HEK293 (cell line): ENCODE measurements at regions not wholly inside any gene's neighbourhood (a gene's known extent, or its start where the extent isn't known, plus 50 kb on each side); places are given as distances from the start of the nearest gene placed in this dataset.

Source experiments
- CTCF ChIA-PET: fragments of 350-600 bp; formaldehyde crosslinking; extraction: SDS; loops from one replicate; lab custom pipeline; 2021; ENCODE audit warnings: antibody characterized with exemption; lab: Yijun Ruan, JAX
- POLR2A ChIA-PET: fragments of 300-600 bp; formaldehyde crosslinking; extraction: SDS; loops from one replicate; lab custom pipeline; 2020; ENCODE audit warnings: antibody characterized with exemption, inconsistent platforms; lab: Yijun Ruan, JAX
- H3K27ac ChIP-seq: fragments of 200-500 bp; sonication (Bioruptor generic); 2 replicates; pipeline ENCODE4 v1.5.1; 2014; ENCODE audit warnings: low read depth, low read length, control low read depth, inconsistent platforms; ENCODE audit errors: extremely low read depth
- H3K36me3 ChIP-seq, 2 experiments: fragments of 200-500 bp in 1 of 2; sonication (Bioruptor generic) in 1 of 2; 1 replicate in 1 of 2; 2 replicates in 1 of 2; pipeline ENCODE4 v1.5.1; 2014 to 2017; ENCODE audit warnings: inconsistent platforms in 2 of 2, low read length in 2 of 2; ENCODE audit not compliant: control insufficient read depth in 2 of 2, insufficient read depth in 1 of 2
- H3K4me1 ChIP-seq: fragments of 200-500 bp; sonication (Bioruptor generic); 2 replicates; pipeline ENCODE4 v1.5.1; 2014; ENCODE audit warnings: mild to moderate bottlenecking, low read length, inconsistent platforms; ENCODE audit not compliant: control insufficient read depth, insufficient read depth
- H3K4me3 ChIP-seq: 2 replicates; pipeline ENCODE4 v1.5.1; 2011; ENCODE audit warnings: low read depth, mild to moderate bottlenecking, control low read depth, low read length, moderate library complexity
- H3K9me3 ChIP-seq: fragments of 200-500 bp; sonication (Bioruptor generic); 2 replicates; pipeline ENCODE4 v1.5.1; 2014; ENCODE audit warnings: low read depth, low read length, inconsistent platforms; ENCODE audit not compliant: control insufficient read depth, insufficient read depth
- GLI2 ChIP-seq: fragments of 450-650 bp; formaldehyde crosslinking; IDR thresholded peaks from 2 replicates; pipeline ENCODE4; 2017; ENCODE audit warnings: missing biosample characterization, missing genetic modification characterization, low read depth, borderline replicate concordance
- HOXD13 ChIP-seq: sonication (generic); formaldehyde crosslinking; IDR thresholded peaks from 2 replicates; pipeline ENCODE4 v1.8.0; 2022; ENCODE audit warnings: missing genetic modification reagents, borderline replicate concordance
- MEIS1 ChIP-seq: sonication (generic); formaldehyde crosslinking; IDR thresholded peaks from 2 replicates; pipeline ENCODE4 v1.8.1; 2022; ENCODE audit warnings: missing genetic modification reagents, mild to moderate bottlenecking, borderline replicate concordance
- OSR2 ChIP-seq: fragments of 450-650 bp; formaldehyde crosslinking; IDR thresholded peaks from 2 replicates; pipeline ENCODE4 v1.5.1; 2016; ENCODE audit warnings: missing biosample characterization, missing genetic modification characterization
- RBAK ChIP-seq: fragments of 450-650 bp; formaldehyde crosslinking; IDR thresholded peaks from 2 replicates; pipeline ENCODE4 v1.5.1; 2016; ENCODE audit warnings: missing biosample characterization, missing genetic modification characterization
- SP3 ChIP-seq: fragments of 450-650 bp; formaldehyde crosslinking; IDR thresholded peaks from 2 replicates; pipeline ENCODE4 v1.5.1; 2016; ENCODE audit warnings: missing biosample characterization, missing genetic modification characterization
- TCF7L2 ChIP-seq: IDR thresholded peaks from 2 replicates; pipeline ENCODE4 v1.6.1; 2011; ENCODE audit warnings: low read depth, mild to moderate bottlenecking, inconsistent platforms, low read length, moderate library complexity, borderline replicate concordance
- YY1 ChIP-seq: fragments of 450-650 bp; formaldehyde crosslinking; IDR thresholded peaks from 2 replicates; pipeline ENCODE4 v1.5.1; 2018; ENCODE audit warnings: missing biosample characterization, missing genetic modification characterization
- ZBTB1 ChIP-seq: fragments of 450-650 bp; formaldehyde crosslinking; IDR thresholded peaks from 2 replicates; pipeline ENCODE4 v1.5.1; 2016; ENCODE audit warnings: missing biosample characterization, missing genetic modification characterization
- ZBTB20 ChIP-seq: fragments of 450-650 bp; formaldehyde crosslinking; IDR thresholded peaks from 2 replicates; pipeline ENCODE4 v1.5.1; 2016; ENCODE audit warnings: missing biosample characterization, missing genetic modification characterization
- ZBTB21 ChIP-seq: fragments of 450-650 bp; formaldehyde crosslinking; IDR thresholded peaks from 2 replicates; pipeline ENCODE4 v1.5.1; 2017; ENCODE audit warnings: missing biosample characterization, missing genetic modification characterization
- ZBTB7A ChIP-seq: fragments of 450-650 bp; formaldehyde crosslinking; IDR thresholded peaks from 2 replicates; pipeline ENCODE4 v1.5.1; 2016; ENCODE audit warnings: low read depth, missing biosample characterization, missing genetic modification characterization
- ZFP3 ChIP-seq: fragments of 450-650 bp; formaldehyde crosslinking; IDR thresholded peaks from 2 replicates; pipeline ENCODE4 v1.5.1; 2016; ENCODE audit warnings: low read depth, missing biosample characterization, missing genetic modification characterization
- ZIC2 ChIP-seq: fragments of 450-650 bp; formaldehyde crosslinking; IDR thresholded peaks from 2 replicates; pipeline ENCODE4 v1.5.1; 2016; ENCODE audit warnings: missing biosample characterization, missing genetic modification characterization
- ZNF121 ChIP-seq: fragments of 450-650 bp; formaldehyde crosslinking; IDR thresholded peaks from 2 replicates; pipeline ENCODE4 v1.5.1; 2016; ENCODE audit warnings: missing biosample characterization, missing genetic modification characterization
- ZNF133 ChIP-seq: fragments of 450-650 bp; formaldehyde crosslinking; IDR thresholded peaks from 2 replicates; pipeline ENCODE4 v1.5.1; 2016; ENCODE audit warnings: missing biosample characterization, missing genetic modification characterization
- ZNF16 ChIP-seq: fragments of 450-650 bp; formaldehyde crosslinking; IDR thresholded peaks from 2 replicates; pipeline ENCODE4 v1.5.1; 2016; ENCODE audit warnings: low read depth, missing biosample characterization, missing genetic modification characterization
- ZNF175 ChIP-seq: fragments of 450-650 bp; formaldehyde crosslinking; IDR thresholded peaks from 2 replicates; pipeline ENCODE4 v1.5.1; 2016; ENCODE audit warnings: missing biosample characterization, missing genetic modification characterization
- ZNF19 ChIP-seq: fragments of 450-650 bp; formaldehyde crosslinking; IDR thresholded peaks from 2 replicates; pipeline ENCODE4; 2016; ENCODE audit warnings: missing biosample characterization, missing genetic modification characterization, low read depth
- ZNF221 ChIP-seq: fragments of 450-650 bp; formaldehyde crosslinking; IDR thresholded peaks from 2 replicates; pipeline ENCODE4 v1.5.1; 2017; ENCODE audit warnings: missing biosample characterization, missing genetic modification characterization, borderline replicate concordance
- ZNF24 ChIP-seq: fragments of 450-650 bp; formaldehyde crosslinking; IDR thresholded peaks from 2 replicates; pipeline ENCODE4 v1.5.1; 2016; ENCODE audit warnings: missing biosample characterization, missing genetic modification characterization
- ZNF335 ChIP-seq: fragments of 450-650 bp; formaldehyde crosslinking; conservative IDR thresholded peaks from 2 replicates; pipeline ENCODE4 v1.5.1; 2016; ENCODE audit warnings: missing biosample characterization, missing genetic modification characterization
- ZNF350 ChIP-seq: fragments of 450-650 bp; formaldehyde crosslinking; IDR thresholded peaks from 2 replicates; pipeline ENCODE4 v1.5.0; 2017; ENCODE audit warnings: missing biosample characterization, mild to moderate bottlenecking, missing genetic modification characterization
- ZNF354C ChIP-seq: fragments of 450-650 bp; formaldehyde crosslinking; IDR thresholded peaks from 2 replicates; pipeline ENCODE4 v1.5.1; 2016; ENCODE audit warnings: missing biosample characterization, missing genetic modification characterization, low read depth, borderline replicate concordance
- ZNF416 ChIP-seq: fragments of 450-650 bp; formaldehyde crosslinking; IDR thresholded peaks from 2 replicates; pipeline ENCODE4 v1.5.1; 2016; ENCODE audit warnings: missing biosample characterization, missing genetic modification characterization
- ZNF596 ChIP-seq: fragments of 450-650 bp; IDR thresholded peaks from 2 replicates; pipeline ENCODE4 v1.5.0; 2018; ENCODE audit warnings: missing biosample characterization, mild to moderate bottlenecking, missing genetic modification characterization, moderate library complexity
- ZNF610 ChIP-seq: fragments of 450-650 bp; formaldehyde crosslinking; IDR thresholded peaks from 2 replicates; pipeline ENCODE4 v1.5.1; 2016; ENCODE audit warnings: missing biosample characterization, missing genetic modification characterization, borderline replicate concordance
- ZNF629 ChIP-seq: fragments of 450-650 bp; formaldehyde crosslinking; IDR thresholded peaks from 2 replicates; pipeline ENCODE4 v1.5.1; 2017; ENCODE audit warnings: missing biosample characterization, missing genetic modification characterization
- ZNF660 ChIP-seq: fragments of 450-650 bp; IDR thresholded peaks from 2 replicates; pipeline ENCODE4 v1.5.1; 2018; ENCODE audit warnings: missing biosample characterization, mild to moderate bottlenecking, missing genetic modification characterization
- ZNF785 ChIP-seq: fragments of 450-650 bp; formaldehyde crosslinking; IDR thresholded peaks from 2 replicates; pipeline ENCODE4 v1.5.1; 2016; ENCODE audit warnings: missing biosample characterization, missing genetic modification characterization
- ZNF791 ChIP-seq: fragments of 450-650 bp; formaldehyde crosslinking; IDR thresholded peaks from 2 replicates; pipeline ENCODE4 v1.5.1; 2016; ENCODE audit warnings: missing biosample characterization, missing genetic modification characterization
- ZNF830 ChIP-seq: fragments of 450-650 bp; IDR thresholded peaks from 2 replicates; pipeline ENCODE4 v1.5.0; 2018; ENCODE audit warnings: missing biosample characterization, missing genetic modification characterization, low read depth, mild to moderate bottlenecking, moderate library complexity
- ZSCAN23 ChIP-seq: fragments of 450-650 bp; formaldehyde crosslinking; IDR thresholded peaks from 2 replicates; pipeline ENCODE4 v1.5.1; 2016; ENCODE audit warnings: missing biosample characterization, missing genetic modification characterization
- TF ChIP-seq, protein P1 (sequence below): fragments of 450-650 bp; formaldehyde crosslinking; IDR thresholded peaks from 2 replicates; pipeline ENCODE4 v1.5.1; 2016; ENCODE audit warnings: missing biosample characterization, missing genetic modification characterization
- TF ChIP-seq, protein P2 (sequence below): fragments of 450-650 bp; formaldehyde crosslinking; IDR thresholded peaks from 2 replicates; pipeline ENCODE4 v1.5.1; 2016; ENCODE audit warnings: missing biosample characterization, missing genetic modification characterization
- TF ChIP-seq, protein P3 (sequence below): fragments of 450-650 bp; formaldehyde crosslinking; IDR thresholded peaks from 2 replicates; pipeline ENCODE4 v1.5.1; 2016; ENCODE audit warnings: missing biosample characterization, missing genetic modification characterization

DNA sequence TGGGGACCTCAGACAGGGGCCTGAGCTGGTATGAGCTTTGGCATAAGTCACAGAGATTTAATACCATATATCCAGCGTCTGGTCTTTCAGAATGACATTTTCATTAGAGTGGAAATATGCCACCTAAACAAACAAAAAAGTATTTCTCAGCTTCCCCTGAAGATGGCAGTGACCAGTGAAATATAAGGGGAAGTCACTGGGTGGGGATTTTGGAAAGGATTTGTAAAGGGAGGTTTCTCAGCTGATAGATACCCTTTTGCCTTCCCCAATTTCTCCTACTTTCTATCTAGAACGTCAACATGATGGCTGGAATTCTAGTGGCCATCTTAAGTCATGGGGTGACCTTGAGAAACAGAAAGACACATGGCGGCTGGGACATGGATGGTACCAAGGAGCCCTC is 137.7 kb upstream of the LRFN2 start:
- no peaks in the 10 kb centered on the region for H3K36me3 ChIP-seq
- no peaks in the 10 kb centered on the region for H3K4me1 ChIP-seq
- H3K27ac ChIP-seq, result no peak overlapping the region
- no peak for TF ChIP-seq SP3 (tag by site-specific recombination)
- TF ChIP-seq ZBTB1, result no peak
- TF ChIP-seq ZNF791 (tag by site-specific recombination), result no peak
- TF ChIP-seq ZIC2 (tag by site-specific recombination), result no peak
- TF ChIP-seq ZNF610 (tag by site-specific recombination), result no peak
- no peak for TF ChIP-seq HOXD13 (CRISPR knock-in tag)
- no peak for TF ChIP-seq TCF7L2
- no peak for TF ChIP-seq ZFP3
- no peak for TF ChIP-seq ZNF596 (tag by site-specific recombination)
- TF ChIP-seq, protein P1, sequence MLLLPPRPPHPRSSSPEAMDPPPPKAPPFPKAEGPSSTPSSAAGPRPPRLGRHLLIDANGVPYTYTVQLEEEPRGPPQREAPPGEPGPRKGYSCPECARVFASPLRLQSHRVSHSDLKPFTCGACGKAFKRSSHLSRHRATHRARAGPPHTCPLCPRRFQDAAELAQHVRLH (tag by site-specific recombination), result no peak
- no peak for TF ChIP-seq MEIS1 (CRISPR knock-in tag)
- no peak for TF ChIP-seq ZNF350 (tag by site-specific recombination)
- TF ChIP-seq ZNF830 (tag by site-specific recombination), result no peak
- TF ChIP-seq ZBTB21, result no peak
- TF ChIP-seq, protein P2, sequence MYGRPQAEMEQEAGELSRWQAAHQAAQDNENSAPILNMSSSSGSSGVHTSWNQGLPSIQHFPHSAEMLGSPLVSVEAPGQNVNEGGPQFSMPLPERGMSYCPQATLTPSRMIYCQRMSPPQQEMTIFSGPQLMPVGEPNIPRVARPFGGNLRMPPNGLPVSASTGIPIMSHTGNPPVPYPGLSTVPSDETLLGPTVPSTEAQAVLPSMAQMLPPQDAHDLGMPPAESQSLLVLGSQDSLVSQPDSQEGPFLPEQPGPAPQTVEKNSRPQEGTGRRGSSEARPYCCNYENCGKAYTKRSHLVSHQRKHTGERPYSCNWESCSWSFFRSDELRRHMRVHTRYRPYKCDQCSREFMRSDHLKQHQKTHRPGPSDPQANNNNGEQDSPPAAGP (tag by site-specific recombination), result no peak
- TF ChIP-seq ZNF19 (tag by site-specific recombination), result no peak
- no peak for TF ChIP-seq ZSCAN23 (tag by site-specific recombination)
- TF ChIP-seq, all 188 proteins: peak for 0
- POLR2A ChIA-PET, result interaction anchor here (1.2 kb wide), 1 partner anchor 14 kb away, joined by 3 read pairs; no protein-coding TSS in a partner anchor
- CTCF ChIA-PET, result no interaction called here
- Histone ChIP-seq H3K4me3 (no peak overlapping the region), H3K9me3 (no peaks in the 10 kb centered on the region)

DNA sequence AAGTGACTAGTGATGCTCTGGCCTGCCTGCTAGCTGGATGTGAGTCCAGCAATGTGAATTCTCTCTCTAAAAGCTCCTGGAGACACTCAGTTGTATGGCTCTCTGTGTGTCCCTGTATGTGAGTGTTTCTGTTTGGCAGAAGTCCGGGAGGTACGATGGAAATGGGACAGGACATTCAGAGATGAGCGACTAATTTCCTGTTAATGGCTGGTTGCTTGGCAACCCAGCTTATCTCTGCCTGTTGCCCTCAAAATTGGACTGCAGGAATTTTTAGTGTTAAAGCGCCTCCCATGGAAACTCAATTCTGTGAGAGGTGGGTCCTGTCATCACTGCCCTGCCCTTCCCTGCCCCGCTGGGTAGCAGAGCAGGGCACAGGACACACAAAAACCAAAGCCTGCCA is 136.8 kb upstream of the LRFN2 start:
- POLR2A ChIA-PET, result no interaction called here
- Histone ChIP-seq H3K27ac (no peak overlapping the region), H3K9me3 (no peaks in the 10 kb centered on the region), H3K4me3 (no peak overlapping the region), H3K36me3 (no peaks in the 10 kb centered on the region), H3K4me1 (no peaks in the 10 kb centered on the region)
- CTCF ChIA-PET, result interaction anchor here (0.6 kb wide), 1 partner anchor 9 kb away, joined by 3 read pairs; no protein-coding TSS in a partner anchor
- TF ChIP-seq ZNF335 (tag by site-specific recombination) (no peak), ZNF785 (tag by site-specific recombination) (no peak), ZNF660 (tag by site-specific recombination) (no peak), ZNF121 (tag by site-specific recombination) (no peak), ZNF24 (no peak), ZNF629 (tag by site-specific recombination) (no peak), ZNF416 (tag by site-specific recombination) (no peak), ZNF175 (no peak), YY1 (no peak), ZNF16 (tag by site-specific recombination) (no peak), ZNF354C (no peak), ZBTB7A (tag by site-specific recombination) (no peak), ZNF221 (tag by site-specific recombination) (no peak), GLI2 (tag by site-specific recombination) (no peak), RBAK (tag by site-specific recombination) (no peak), ZBTB20 (tag by site-specific recombination) (no peak), ZNF610 (tag by site-specific recombination) (no peak), OSR2 (tag by site-specific recombination) (no peak), ZNF133 (tag by site-specific recombination) (no peak)
- TF ChIP-seq, protein P3, sequence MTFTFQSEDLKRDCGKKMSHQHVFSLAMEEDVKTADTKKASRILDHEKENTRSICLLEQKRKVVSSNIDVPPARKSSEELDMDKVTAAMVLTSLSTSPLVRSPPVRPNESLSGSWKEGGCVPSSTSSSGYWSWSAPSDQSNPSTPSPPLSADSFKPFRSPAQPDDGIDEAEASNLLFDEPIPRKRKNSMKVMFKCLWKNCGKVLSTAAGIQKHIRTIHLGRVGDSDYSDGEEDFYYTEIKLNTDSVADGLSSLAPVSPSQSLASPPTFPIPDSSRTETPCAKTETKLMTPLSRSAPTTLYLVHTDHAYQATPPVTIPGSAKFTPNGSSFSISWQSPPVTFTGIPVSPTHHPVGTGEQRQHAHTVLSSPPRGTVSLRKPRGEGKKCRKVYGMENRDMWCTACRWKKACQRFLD (tag by site-specific recombination), result no peak
